ENCODE measurements at regions not wholly inside any gene's neighbourhood (a gene's known extent, or its start where the extent isn't known, plus 50 kb on each side); places are given as distances from the start of the nearest gene placed in this dataset.
"Not testable (repeated sequence)": the region's sequence is repeated elsewhere in the genome, so short reads cannot be mapped to it uniquely, and the experiment has no call there.

DNA sequence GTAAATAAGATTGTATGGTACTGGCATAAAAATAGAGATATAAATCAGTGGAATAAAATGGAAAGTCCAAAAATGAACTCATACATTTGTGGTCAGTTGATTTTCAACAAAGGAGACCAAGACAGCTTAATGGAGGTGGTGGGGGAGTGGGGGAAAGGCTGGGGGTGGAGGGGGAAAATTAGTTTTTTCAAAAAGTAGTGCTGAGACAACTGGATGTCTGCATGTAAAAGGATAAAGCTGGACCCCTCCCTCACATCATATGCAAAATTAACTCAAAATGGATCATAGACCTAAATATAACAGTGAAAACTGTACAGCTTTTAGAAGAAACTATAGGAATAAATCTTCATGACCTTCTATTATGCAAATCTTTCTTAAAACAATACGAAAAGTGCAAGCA, 107.0 kb downstream of the HMHB1 start:
- DNase-seq (ENCODE audit: low read depth) = no peak
- TF ChIP-seq, protein P1, sequence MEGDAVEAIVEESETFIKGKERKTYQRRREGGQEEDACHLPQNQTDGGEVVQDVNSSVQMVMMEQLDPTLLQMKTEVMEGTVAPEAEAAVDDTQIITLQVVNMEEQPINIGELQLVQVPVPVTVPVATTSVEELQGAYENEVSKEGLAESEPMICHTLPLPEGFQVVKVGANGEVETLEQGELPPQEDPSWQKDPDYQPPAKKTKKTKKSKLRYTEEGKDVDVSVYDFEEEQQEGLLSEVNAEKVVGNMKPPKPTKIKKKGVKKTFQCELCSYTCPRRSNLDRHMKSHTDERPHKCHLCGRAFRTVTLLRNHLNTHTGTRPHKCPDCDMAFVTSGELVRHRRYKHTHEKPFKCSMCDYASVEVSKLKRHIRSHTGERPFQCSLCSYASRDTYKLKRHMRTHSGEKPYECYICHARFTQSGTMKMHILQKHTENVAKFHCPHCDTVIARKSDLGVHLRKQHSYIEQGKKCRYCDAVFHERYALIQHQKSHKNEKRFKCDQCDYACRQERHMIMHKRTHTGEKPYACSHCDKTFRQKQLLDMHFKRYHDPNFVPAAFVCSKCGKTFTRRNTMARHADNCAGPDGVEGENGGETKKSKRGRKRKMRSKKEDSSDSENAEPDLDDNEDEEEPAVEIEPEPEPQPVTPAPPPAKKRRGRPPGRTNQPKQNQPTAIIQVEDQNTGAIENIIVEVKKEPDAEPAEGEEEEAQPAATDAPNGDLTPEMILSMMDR (IDR thresholded peaks at IDR 0.05; ENCODE audit: low read length, missing control alignments) = no peak
- no peak overlapping the region for H3K4me3 ChIP-seq (replicated peaks; ENCODE audit: low read depth, low read length)

DNA sequence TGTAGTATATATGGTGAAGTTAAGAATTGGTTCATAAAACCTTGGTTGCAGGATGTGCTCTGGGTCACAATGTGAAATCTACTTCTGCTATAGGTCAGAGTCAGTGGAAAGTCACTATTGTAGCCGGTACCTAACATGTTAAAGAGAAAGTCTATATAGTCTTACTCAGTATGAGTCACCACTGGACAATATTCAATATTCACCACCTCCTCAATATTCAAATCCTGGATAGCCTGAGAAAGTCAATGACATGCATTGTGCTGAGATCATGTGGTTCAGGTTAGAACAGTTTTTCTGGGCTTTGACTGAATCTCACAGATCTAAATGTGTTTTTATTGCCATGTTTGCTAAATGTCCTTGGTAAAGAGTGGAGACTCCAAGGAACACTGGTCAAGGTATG, 108.8 kb downstream of the HMHB1 start:
- no peak for DNase-seq (ENCODE audit: low read depth)
- TF ChIP-seq, protein P1 (IDR thresholded peaks at IDR 0.05; ENCODE audit: low read length, missing control alignments) = no peak
- no peak overlapping the region for H3K4me3 ChIP-seq (replicated peaks; ENCODE audit: low read depth, low read length)

DNA sequence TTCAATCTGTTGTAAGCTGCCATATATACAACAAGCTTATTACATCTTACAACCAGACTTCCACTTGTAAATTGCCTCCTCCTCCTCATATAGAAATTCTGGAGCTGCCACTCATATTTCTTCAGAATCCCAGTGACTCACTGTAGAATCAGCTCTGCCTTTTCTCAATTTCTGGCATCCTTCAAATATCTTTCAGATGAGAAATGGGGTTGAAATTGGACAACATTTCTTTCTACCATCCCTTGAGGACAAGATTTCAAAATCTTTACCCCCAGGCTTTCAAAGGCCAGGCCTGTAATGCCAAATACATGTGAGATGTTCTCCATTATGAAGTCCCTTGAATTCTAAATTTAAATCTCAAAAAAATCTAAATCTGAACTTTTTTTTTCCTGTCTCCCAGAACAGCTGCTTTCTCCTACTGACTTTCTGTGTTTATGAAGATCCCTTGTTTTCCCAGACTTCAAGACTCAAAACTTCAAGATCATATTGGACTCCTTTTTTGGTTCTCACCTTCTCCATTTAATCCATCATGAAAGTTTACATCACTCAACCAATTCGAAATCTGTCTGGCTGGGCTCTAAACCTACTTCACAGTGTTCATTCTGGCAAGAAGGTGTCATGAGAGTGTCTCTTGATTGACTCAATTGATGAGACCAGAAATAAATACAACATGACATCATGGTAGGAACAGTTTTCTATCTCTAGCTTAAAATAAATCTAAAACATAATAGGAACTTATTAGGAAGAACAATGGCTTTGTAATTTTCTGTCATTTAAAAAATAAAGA, 109.8 kb downstream of the HMHB1 start:
- no peak overlapping the region for H3K4me3 ChIP-seq (replicated peaks; ENCODE audit: low read depth, low read length)
- DNase-seq (ENCODE audit: low read depth) = peak; percentile 92
- TF ChIP-seq, protein P1 (IDR thresholded peaks at IDR 0.05; ENCODE audit: low read length, missing control alignments) = no peak

DNA sequence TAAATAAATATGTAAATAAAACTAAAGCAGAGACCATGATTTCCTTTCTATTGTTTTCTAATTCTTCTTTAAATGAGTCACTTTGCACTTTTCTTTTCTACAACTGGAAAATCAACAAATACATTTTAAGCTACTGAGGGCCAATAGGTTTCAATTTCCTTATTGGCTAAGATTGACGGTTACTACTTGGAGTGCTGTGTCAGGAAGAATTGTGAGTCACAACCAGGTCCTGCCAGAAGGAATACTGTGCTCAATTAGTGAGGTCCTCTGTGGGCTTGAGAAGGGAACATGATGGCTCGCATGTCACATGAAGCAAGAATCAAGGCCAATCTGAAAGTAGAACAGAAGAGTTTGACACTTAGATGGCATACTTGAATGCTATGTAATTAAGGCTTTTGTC, 110.8 kb downstream of the HMHB1 start:
- H3K4me3 ChIP-seq (replicated peaks; ENCODE audit: low read depth, low read length) = no peak overlapping the region
- peak; percentile 51 for DNase-seq (ENCODE audit: low read depth)
- TF ChIP-seq, protein P1 (IDR thresholded peaks at IDR 0.05; ENCODE audit: low read length, missing control alignments) = no peak

DNA sequence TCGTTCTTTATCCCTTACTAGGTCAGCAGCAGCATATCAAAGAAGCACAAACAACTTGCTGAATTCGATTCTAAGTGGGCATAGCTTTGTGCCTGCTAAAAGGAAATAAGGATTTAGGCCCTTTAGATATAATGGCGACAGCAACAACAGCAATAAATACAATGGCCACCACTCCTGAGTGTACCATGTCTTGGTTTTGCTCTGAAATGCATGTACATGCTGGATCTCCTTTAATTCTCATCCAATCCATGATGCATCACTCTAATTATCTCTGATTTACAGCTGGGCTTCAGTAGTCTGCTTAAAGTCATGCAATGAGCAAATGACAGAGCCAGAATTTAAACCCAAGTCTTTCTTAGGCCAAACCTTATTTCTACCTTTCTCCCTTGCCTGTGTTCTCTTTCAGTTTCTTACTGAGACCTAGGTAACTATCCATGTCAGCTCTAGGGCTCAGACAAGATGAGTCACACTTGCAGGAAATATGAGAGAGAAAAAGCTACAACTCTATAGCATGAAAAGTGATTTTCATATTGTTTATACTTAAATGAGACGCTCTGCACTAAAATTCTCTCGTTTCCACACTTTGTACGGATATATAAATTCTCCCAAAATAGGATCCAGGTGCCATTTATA, 111.8 kb downstream of the HMHB1 start:
- H3K4me3 ChIP-seq (replicated peaks; ENCODE audit: low read depth, low read length) = no peak overlapping the region
- peak; percentile 39 for DNase-seq (ENCODE audit: low read depth)
- TF ChIP-seq, protein P1 (IDR thresholded peaks at IDR 0.05; ENCODE audit: low read length, missing control alignments) = no peak

DNA sequence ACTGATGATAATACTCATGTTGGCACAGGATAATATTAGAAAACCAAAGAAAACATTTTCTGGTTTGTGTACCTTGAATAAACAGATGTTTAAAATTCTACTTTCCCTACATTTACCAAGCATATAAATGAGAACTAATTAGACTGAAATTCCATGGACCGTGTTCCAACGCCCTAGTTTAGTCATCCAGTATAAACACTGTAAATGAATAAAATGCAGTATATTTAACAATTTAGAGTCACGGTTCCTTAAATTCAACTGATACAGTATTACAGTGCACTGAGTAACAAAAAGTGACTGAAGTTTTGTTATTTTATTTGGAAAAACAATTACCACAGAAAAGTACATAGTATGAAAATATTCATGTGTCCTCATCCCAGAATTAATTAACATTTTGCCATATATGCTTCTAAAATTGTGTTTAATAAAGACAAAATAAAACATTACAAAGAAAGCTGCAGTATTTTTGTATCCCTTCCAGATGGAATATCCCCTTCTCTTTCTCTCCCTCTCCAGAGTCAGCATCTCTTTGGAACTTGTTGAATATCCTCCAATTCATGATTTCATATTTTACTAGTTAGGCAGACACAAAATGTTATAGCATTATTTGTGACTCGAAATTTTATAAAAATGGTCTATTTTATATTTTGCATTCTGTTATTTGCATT, 112.5 kb downstream of the HMHB1 start:
- no peak for DNase-seq (ENCODE audit: low read depth)
- no peak overlapping the region for H3K4me3 ChIP-seq (replicated peaks; ENCODE audit: low read depth, low read length)

DNA sequence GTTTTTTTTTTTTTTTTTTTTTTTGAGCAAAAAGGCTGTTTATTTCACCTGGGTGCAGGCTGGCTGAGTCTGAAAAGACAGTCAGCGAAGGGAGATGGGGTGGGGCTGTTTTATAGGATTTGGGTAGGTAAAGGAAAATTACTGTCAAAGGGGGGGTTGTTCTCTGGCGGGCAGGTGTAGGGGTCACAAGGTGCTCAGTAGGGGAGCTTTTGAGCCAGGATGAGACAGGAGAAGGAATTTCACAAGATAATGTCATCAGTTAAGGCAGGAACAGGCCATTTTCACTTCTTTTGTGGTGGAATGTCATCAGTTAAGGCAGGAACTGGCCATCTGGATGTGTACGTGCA, 113.0 kb downstream of the HMHB1 start:
- not testable (repeated sequence) for DNase-seq (ENCODE audit: low read depth); H3K4me3 ChIP-seq (replicated peaks; ENCODE audit: low read depth, low read length)

More for the DNA sequence above, 112.5 kb downstream of the HMHB1 start:
- TF ChIP-seq, protein P1 (IDR thresholded peaks at IDR 0.05; ENCODE audit: low read length, missing control alignments) = no peak

Measured in fibroblast of pulmonary artery (primary cell).